Panc1 (cell line): ENCODE measurements at regions not wholly inside any gene's neighbourhood (a gene's known extent, or its start where the extent isn't known, plus 50 kb on each side); places are given as distances from the start of the nearest gene placed in this dataset.

Source experiments
- CTCF ChIP-seq: fragments of 450-650 bp; IDR thresholded peaks from 2 replicates; pipeline ENCODE4 v1.5.1; 2017; ENCODE audit warnings: mild to moderate bottlenecking
- POLR2AphosphoS5 ChIP-seq: IDR thresholded peaks from 2 replicates; pipeline ENCODE4 v1.6.1; 2012; ENCODE audit warnings: mild to moderate bottlenecking, low read depth, low read length, moderate library complexity
- SIN3A ChIP-seq: IDR thresholded peaks from 2 replicates; pipeline ENCODE4 v1.6.1; 2012; ENCODE audit warnings: low read depth, mild to moderate bottlenecking, low read length, moderate library complexity, borderline replicate concordance; ENCODE audit not compliant: insufficient read depth
- TCF7L2 ChIP-seq: IDR thresholded peaks from 2 replicates; pipeline ENCODE4 v1.6.1; 2011; ENCODE audit warnings: mild to moderate bottlenecking, low read depth, low read length, inconsistent platforms

GRCh38 chr2:195513119-195513518, 143.9 kb upstream of the SLC39A10 start:
- TF ChIP-seq CTCF (no peak), POLR2AphosphoS5 (no peak), SIN3A (no peak), TCF7L2 (no peak)
